Neural cell (in vitro differentiated cells): ENCODE measurements at regions not wholly inside any gene's neighbourhood (a gene's known extent, or its start where the extent isn't known, plus 50 kb on each side); places are given as distances from the start of the nearest gene placed in this dataset.

Experiments
- EP300 ChIP-seq: fragments of 450-650 bp; conservative IDR thresholded peaks from 2 replicates; pipeline ENCODE4 v1.6.1; 2014; ENCODE audit warnings: antibody characterized with exemption, mild to moderate bottlenecking, moderate library complexity; ENCODE audit not compliant: poor library complexity, severe bottlenecking
- EZH2 ChIP-seq: fragments of 200-600, 300-800 bp; shearing (Covaris generic), sonication (generic); IDR thresholded peaks from 2 replicates; pipeline ENCODE4 v1.6.1; 2014; ENCODE audit warnings: antibody characterized with exemption, low read length, borderline replicate concordance, mild to moderate bottlenecking; ENCODE audit not compliant: insufficient read depth, poor library complexity, severe bottlenecking
- MXI1 ChIP-seq: fragments of 450-650 bp; conservative IDR thresholded peaks from 2 replicates; pipeline ENCODE4 v1.6.1; 2014; ENCODE audit warnings: antibody characterized with exemption, mild to moderate bottlenecking; ENCODE audit not compliant: poor library complexity, severe bottlenecking
- TF ChIP-seq, protein P1 (sequence below): fragments of 450-650 bp; IDR thresholded peaks from 2 replicates; pipeline ENCODE4 v1.5.1; 2014; ENCODE audit warnings: antibody characterized with exemption, mild to moderate bottlenecking, moderate library complexity; ENCODE audit not compliant: poor library complexity, severe bottlenecking

- TF ChIP-seq, protein P1, sequence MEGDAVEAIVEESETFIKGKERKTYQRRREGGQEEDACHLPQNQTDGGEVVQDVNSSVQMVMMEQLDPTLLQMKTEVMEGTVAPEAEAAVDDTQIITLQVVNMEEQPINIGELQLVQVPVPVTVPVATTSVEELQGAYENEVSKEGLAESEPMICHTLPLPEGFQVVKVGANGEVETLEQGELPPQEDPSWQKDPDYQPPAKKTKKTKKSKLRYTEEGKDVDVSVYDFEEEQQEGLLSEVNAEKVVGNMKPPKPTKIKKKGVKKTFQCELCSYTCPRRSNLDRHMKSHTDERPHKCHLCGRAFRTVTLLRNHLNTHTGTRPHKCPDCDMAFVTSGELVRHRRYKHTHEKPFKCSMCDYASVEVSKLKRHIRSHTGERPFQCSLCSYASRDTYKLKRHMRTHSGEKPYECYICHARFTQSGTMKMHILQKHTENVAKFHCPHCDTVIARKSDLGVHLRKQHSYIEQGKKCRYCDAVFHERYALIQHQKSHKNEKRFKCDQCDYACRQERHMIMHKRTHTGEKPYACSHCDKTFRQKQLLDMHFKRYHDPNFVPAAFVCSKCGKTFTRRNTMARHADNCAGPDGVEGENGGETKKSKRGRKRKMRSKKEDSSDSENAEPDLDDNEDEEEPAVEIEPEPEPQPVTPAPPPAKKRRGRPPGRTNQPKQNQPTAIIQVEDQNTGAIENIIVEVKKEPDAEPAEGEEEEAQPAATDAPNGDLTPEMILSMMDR: no peak
- no peak for TF ChIP-seq EZH2
- TF ChIP-seq EP300: no peak
- TF ChIP-seq MXI1: no peak
Observed at GRCh38 chr18:42640160-42640559, 475.3 kb downstream of the RIT2 start.
